ENCODE measurements at regions not wholly inside any gene's neighbourhood (a gene's known extent, or its start where the extent isn't known, plus 50 kb on each side); places are given as distances from the start of the nearest gene placed in this dataset.

- Histone ChIP-seq H3K27me3 (ENCODE audit: insufficient read depth, low read depth, severe bottlenecking) (no peaks in the 10 kb centered on the region), H3K9me3 (ENCODE audit: severe bottlenecking) (no peaks in the 10 kb centered on the region), H3K36me3 (no peaks in the 10 kb centered on the region), H3K27ac (no peak overlapping the region), H3K4me3 (ENCODE audit: low read depth, low read length) (no peak overlapping the region)
- DNase-seq: no peak
- no peak for TF ChIP-seq CTCF (IDR thresholded peaks at IDR 0.05; ENCODE audit: low read depth, low read length)
These were observed 59.6 kb upstream of the ITPKB start for GRCh38 chr1:226798427-226799411.

DNA sequence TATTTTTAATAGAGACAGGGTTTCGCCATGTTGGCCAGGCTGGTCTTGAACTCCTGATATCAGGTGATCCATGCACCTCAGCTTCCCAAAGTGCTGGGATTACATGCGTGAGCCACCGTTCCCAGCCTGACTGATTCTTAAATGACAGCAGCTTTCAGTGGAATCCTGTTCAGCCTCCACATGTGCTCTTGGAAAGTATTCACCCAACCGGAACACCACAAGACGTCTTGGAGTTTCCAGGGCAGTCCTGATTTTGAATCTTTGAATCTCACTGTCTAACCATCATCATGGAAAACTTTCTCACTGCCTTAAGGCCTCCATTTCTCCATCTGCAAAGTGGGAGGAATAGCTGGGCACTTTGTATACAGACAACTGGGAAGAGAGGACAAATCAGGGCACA, 58.1 kb upstream of the ITPKB start:
- Histone ChIP-seq H3K36me3 (no peaks in the 10 kb centered on the region), H3K9me3 (ENCODE audit: severe bottlenecking) (no peaks in the 10 kb centered on the region), H3K27me3 (ENCODE audit: insufficient read depth, low read depth, severe bottlenecking) (no peaks in the 10 kb centered on the region), H3K27ac (no peak overlapping the region), H3K4me3 (ENCODE audit: low read depth, low read length) (no peak overlapping the region)
- no peak for TF ChIP-seq CTCF (IDR thresholded peaks at IDR 0.05; ENCODE audit: low read depth, low read length)
- DNase-seq: no peak

DNA sequence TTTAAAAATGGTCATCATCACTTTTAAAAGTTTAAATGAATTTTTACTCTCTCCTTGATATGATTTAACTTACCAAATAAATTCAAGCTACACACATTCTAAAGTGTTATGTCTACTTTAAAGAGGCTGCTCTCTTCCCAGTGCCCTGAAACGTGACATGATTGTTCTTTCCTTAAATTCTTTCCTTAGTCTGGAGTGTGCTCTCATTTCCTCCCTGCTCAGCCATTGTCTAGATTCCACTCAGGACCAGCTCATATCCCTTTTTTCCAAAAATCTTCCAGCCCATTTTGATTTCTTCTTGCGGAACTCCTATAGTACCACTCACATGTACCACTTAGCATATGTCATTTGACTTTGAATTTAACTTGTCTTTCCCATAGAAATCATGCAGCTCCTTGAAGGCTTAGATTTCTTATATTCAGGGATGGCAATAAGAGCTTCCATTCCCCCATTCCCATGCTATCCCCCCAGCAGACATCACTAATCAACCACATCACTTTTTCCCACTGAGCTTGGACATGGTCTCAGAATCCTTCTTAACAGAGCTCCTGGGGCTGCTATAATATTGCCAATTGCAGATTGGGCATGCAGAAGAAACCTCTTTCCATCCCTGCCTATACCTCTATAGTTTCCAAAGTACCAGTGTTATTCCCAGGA, 54.7 kb upstream of the ITPKB start:
- Histone ChIP-seq H3K9me3 (ENCODE audit: severe bottlenecking) (no peaks in the 10 kb centered on the region), H3K4me3 (ENCODE audit: low read depth, low read length) (no peak overlapping the region), H3K27ac (no peak overlapping the region), H3K36me3 (no peaks in the 10 kb centered on the region), H3K27me3 (ENCODE audit: insufficient read depth, low read depth, severe bottlenecking) (no peaks in the 10 kb centered on the region)
- DNase-seq: no peak
- TF ChIP-seq CTCF (IDR thresholded peaks at IDR 0.05; ENCODE audit: low read depth, low read length): no peak

GRCh38 chr1:226792368-226792767, 53.3 kb upstream of the ITPKB start:
- DNase-seq: no peak
- no peaks in the 10 kb centered on the region for H3K27me3 ChIP-seq (ENCODE audit: insufficient read depth, low read depth, severe bottlenecking)
- no peak for TF ChIP-seq CTCF (IDR thresholded peaks at IDR 0.05; ENCODE audit: low read depth, low read length)
- H3K4me3 ChIP-seq (ENCODE audit: low read depth, low read length): no peak overlapping the region
- no peak overlapping the region for H3K27ac ChIP-seq
- no peaks in the 10 kb centered on the region for H3K36me3 ChIP-seq
- H3K9me3 ChIP-seq (ENCODE audit: severe bottlenecking): no peaks in the 10 kb centered on the region

DNA sequence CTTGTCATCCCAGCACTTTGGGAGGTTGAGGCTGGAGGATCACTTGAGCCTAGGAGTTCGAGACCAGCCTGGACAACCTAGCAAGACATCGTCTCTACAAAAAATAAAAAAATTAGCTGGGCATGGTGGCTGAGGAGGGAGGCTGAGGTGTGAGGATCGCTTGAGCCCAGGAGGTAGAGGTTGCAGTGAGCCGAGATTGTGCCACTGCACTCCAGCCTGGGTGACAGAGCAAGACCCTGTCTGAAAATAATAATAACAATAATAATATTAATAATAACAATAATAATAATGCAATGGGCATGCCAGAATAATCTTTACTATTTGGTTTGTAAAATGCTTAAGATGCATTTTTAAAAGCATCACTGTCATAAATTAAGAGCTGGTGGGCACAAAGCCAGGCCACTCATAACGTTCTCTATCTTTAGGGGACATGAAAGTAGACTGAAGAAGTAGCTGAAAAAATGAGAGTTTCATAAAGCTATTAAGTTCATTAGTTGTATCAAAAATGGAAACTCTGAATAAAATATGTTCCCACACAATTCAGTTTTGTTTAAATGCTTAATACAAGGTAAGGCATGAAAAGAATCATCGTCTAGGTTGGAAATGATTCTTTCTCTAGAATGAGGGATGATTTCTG, 51.6 kb upstream of the ITPKB start:
- H3K4me3 ChIP-seq (ENCODE audit: low read depth, low read length): no peak overlapping the region

More for the DNA sequence above, 51.6 kb upstream of the ITPKB start:
- H3K36me3 ChIP-seq: no peaks in the 10 kb centered on the region
- TF ChIP-seq CTCF (IDR thresholded peaks at IDR 0.05; ENCODE audit: low read depth, low read length): no peak
- H3K27ac ChIP-seq: no peak overlapping the region
- no peak for DNase-seq
- no peaks in the 10 kb centered on the region for H3K9me3 ChIP-seq (ENCODE audit: severe bottlenecking)
- H3K27me3 ChIP-seq (ENCODE audit: insufficient read depth, low read depth, severe bottlenecking): no peaks in the 10 kb centered on the region

All from WERI-Rb-1 (cell line).